ENCODE measurements at regions not wholly inside any gene's neighbourhood (a gene's known extent, or its start where the extent isn't known, plus 50 kb on each side); places are given as distances from the start of the nearest gene placed in this dataset.

- TF ChIP-seq CTCF (IDR thresholded peaks at IDR 0.05; ENCODE audit: low read depth, low read length, missing input control) = no peak
- TF ChIP-seq MAX (IDR thresholded peaks at IDR 0.05) = no peak
- TF ChIP-seq REST (IDR thresholded peaks at IDR 0.05) = no peak
- TF ChIP-seq ATF3 (IDR thresholded peaks at IDR 0.05) = no peak
- TF ChIP-seq SP1 (IDR thresholded peaks at IDR 0.05) = no peak
- no peak for TF ChIP-seq FOXA1 (IDR thresholded peaks at IDR 0.05)
- TF ChIP-seq JUND (IDR thresholded peaks at IDR 0.05) = no peak
- no peak for TF ChIP-seq GABPA (IDR thresholded peaks at IDR 0.05 in 1 of 2, conservative IDR thresholded peaks at IDR 0.05 in 1 of 2)
- no peak for TF ChIP-seq EGR1 (IDR thresholded peaks at IDR 0.05; ENCODE audit: low read depth in 2 of 2)
- no peak for TF ChIP-seq RAD21 (IDR thresholded peaks at IDR 0.05)
- TF ChIP-seq RXRA (IDR thresholded peaks at IDR 0.05) = no peak
- TF ChIP-seq TAF1 (conservative IDR thresholded peaks at IDR 0.05) = no peak
These were observed 147.7 kb downstream of the TWIST2 start for GRCh38 chr2:238995634-238996033.
